Astrocyte (in vitro differentiated cells and primary cell): ENCODE measurements at regions not wholly inside any gene's neighbourhood (a gene's known extent, or its start where the extent isn't known, plus 50 kb on each side); places are given as distances from the start of the nearest gene placed in this dataset.

Experiments
- CTCF ChIP-seq: IDR thresholded peaks from 2 replicates; pipeline ENCODE4 v1.5.1; 2011; ENCODE audit warnings: low read depth, mild to moderate bottlenecking, inconsistent platforms, low read length, moderate library complexity; ENCODE audit not compliant: insufficient read depth
- EZH2 ChIP-seq: IDR thresholded peaks from 2 replicates; pipeline ENCODE4 v1.6.1; 2012; ENCODE audit warnings: mild to moderate bottlenecking, low read length, inconsistent platforms; ENCODE audit not compliant: insufficient read depth

- TF ChIP-seq CTCF (no peak), EZH2 (no peak)
Measured at GRCh38 chr2:12265646-12266045, 451.1 kb upstream of the TRIB2 start.
